ENCODE measurements at regions not wholly inside any gene's neighbourhood (a gene's known extent, or its start where the extent isn't known, plus 50 kb on each side); places are given as distances from the start of the nearest gene placed in this dataset.

DNA sequence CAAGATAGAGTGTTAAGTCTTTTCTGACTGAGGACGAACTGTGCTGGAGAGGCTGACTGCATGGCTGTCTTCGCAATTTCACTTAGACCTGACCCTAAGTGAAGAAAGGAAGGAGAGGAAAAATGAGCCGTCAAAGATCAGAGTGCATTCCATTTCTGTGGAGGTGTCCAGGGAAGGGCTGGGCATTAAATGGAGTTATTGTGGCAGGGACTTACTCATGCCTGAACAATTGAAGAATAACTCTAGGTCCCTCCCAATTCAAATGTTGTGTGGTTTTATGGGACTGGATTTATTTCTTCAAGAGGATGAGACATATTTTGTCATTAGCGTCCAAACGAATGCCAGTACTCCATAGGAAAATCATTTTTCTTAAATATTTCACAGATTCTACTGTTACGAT is 187.3 kb upstream of the CFAP20DC start:
- TF ChIP-seq, protein P1, sequence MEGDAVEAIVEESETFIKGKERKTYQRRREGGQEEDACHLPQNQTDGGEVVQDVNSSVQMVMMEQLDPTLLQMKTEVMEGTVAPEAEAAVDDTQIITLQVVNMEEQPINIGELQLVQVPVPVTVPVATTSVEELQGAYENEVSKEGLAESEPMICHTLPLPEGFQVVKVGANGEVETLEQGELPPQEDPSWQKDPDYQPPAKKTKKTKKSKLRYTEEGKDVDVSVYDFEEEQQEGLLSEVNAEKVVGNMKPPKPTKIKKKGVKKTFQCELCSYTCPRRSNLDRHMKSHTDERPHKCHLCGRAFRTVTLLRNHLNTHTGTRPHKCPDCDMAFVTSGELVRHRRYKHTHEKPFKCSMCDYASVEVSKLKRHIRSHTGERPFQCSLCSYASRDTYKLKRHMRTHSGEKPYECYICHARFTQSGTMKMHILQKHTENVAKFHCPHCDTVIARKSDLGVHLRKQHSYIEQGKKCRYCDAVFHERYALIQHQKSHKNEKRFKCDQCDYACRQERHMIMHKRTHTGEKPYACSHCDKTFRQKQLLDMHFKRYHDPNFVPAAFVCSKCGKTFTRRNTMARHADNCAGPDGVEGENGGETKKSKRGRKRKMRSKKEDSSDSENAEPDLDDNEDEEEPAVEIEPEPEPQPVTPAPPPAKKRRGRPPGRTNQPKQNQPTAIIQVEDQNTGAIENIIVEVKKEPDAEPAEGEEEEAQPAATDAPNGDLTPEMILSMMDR (IDR thresholded peaks at IDR 0.05) = no peak
- no peak for TF ChIP-seq POLR2A (IDR thresholded peaks at IDR 0.05)

Measured in lower leg skin (tissue), 3 donors.